ENCODE measurements at regions not wholly inside any gene's neighbourhood (a gene's known extent, or its start where the extent isn't known, plus 50 kb on each side); places are given as distances from the start of the nearest gene placed in this dataset.
A peak's percentile ranks its signal among the peaks of the same experiment; 100 is the strongest.

GRCh38 chr6:90709431-90709996, 122.6 kb upstream of the MAP3K7 start:
- no peaks in the 10 kb centered on the region for H3K4me1 ChIP-seq
- DNase-seq: no peak
- H3K27ac ChIP-seq: no peak overlapping the region
- H3K4me3 ChIP-seq: no peak overlapping the region
- TF ChIP-seq CTCF (IDR thresholded peaks at IDR 0.05): no peak
- ATAC-seq: no peak
- no peaks in the 10 kb centered on the region for H3K9me3 ChIP-seq
- intact Hi-C loops (cut with DNase I): no loop called here
- no peaks in the 10 kb centered on the region for H3K27me3 ChIP-seq
- no peaks in the 10 kb centered on the region for H3K36me3 ChIP-seq

- Histone ChIP-seq H3K4me3 (no peak overlapping the region), H3K36me3 (no peaks in the 10 kb centered on the region), H3K9me3 (no peaks in the 10 kb centered on the region), H3K4me1 (no peaks in the 10 kb centered on the region), H3K27ac (no peak overlapping the region), H3K27me3 (no peaks in the 10 kb centered on the region)
- intact Hi-C loops (cut with DNase I): no loop called here
- no peak for TF ChIP-seq CTCF (IDR thresholded peaks at IDR 0.05)
- DNase-seq (no peak), ATAC-seq (no peak)
These were observed 121.4 kb upstream of the MAP3K7 start for GRCh38 chr6:90708206-90708737.

- intact Hi-C loops (cut with DNase I): no loop called here
- ATAC-seq: peak; percentile 60
These were observed 120.4 kb upstream of the MAP3K7 start for GRCh38 chr6:90707246-90707645.

GRCh38 chr6:90703336-90703735, 116.5 kb upstream of the MAP3K7 start:
- Histone ChIP-seq H3K4me3 (no peak overlapping the region), H3K36me3 (no peaks in the 10 kb centered on the region), H3K27ac (no peak overlapping the region), H3K4me1 (no peaks in the 10 kb centered on the region), H3K9me3 (no peaks in the 10 kb centered on the region), H3K27me3 (no peaks in the 10 kb centered on the region)
- TF ChIP-seq CTCF (IDR thresholded peaks at IDR 0.05): no peak
- no peak for DNase-seq
- ATAC-seq: no peak
- intact Hi-C loops (cut with DNase I): no loop called here

More at GRCh38 chr6:90707246-90707645, 120.4 kb upstream of the MAP3K7 start:
- no peak for TF ChIP-seq CTCF (IDR thresholded peaks at IDR 0.05)
- no peaks in the 10 kb centered on the region for H3K4me1 ChIP-seq
- no peaks in the 10 kb centered on the region for H3K27me3 ChIP-seq
- no peak for DNase-seq
- no peaks in the 10 kb centered on the region for H3K9me3 ChIP-seq
- no peak overlapping the region for H3K27ac ChIP-seq
- no peak overlapping the region for H3K4me3 ChIP-seq
- H3K36me3 ChIP-seq: no peaks in the 10 kb centered on the region

GRCh38 chr6:90701926-90702325, 115.1 kb upstream of the MAP3K7 start:
- Histone ChIP-seq H3K4me3 (no peak overlapping the region), H3K27ac (no peak overlapping the region), H3K4me1 (no peaks in the 10 kb centered on the region), H3K36me3 (no peaks in the 10 kb centered on the region), H3K9me3 (no peaks in the 10 kb centered on the region), H3K27me3 (no peaks in the 10 kb centered on the region)
- DNase-seq (no peak), ATAC-seq (no peak)
- no peak for TF ChIP-seq CTCF (IDR thresholded peaks at IDR 0.05)
- intact Hi-C loops (cut with DNase I): no loop called here

Measured in upper lobe of right lung (tissue), 1 donor.